GM19351 (cell line): ENCODE measurements at regions not wholly inside any gene's neighbourhood (a gene's known extent, or its start where the extent isn't known, plus 50 kb on each side); places are given as distances from the start of the nearest gene placed in this dataset.

Source experiments
- ATAC-seq: cut with Tn5 transposase; IDR thresholded peaks from one replicate; pipeline ENCODE4 v1.9.1; 2021; ENCODE audit warnings: mild to moderate bottlenecking, moderate library complexity; ENCODE audit not compliant: unreplicated experiment

- ATAC-seq: no peak
Observed at GRCh38 chr5:166356096-166356495, 1935.3 kb upstream of the WWC1 start.

DNA sequence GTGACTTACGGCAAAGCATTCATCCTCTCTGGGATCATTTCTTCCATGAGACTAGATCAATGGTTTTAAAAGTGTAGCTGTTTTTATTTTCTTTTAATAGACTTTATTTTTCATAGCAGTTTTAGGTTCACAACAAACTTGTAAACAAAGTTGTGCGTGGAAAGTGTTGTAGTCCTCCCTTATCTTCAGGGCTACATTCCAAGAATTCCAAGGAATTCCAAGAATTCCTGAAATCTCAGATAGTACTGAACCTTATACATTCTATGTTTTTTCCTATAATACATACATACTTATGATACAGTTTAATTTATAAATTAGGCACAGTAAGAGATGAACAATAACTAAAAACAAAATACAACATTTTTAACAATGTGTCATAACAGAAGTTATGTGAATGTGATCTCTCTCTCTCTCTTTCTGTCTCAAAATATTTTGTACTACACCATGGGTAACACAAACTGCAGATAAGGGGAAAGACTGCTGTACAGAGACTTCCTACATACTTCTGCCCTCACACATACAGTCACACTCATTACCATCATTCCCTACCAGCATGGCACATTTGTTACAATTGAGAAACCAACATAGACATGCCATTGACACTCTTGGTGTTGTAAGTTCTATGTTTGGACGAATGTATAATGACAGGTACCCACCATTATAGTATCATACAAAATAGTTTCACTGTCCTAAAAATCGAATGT lies 1933.2 kb upstream of the WWC1 start:
- no peak for ATAC-seq

DNA sequence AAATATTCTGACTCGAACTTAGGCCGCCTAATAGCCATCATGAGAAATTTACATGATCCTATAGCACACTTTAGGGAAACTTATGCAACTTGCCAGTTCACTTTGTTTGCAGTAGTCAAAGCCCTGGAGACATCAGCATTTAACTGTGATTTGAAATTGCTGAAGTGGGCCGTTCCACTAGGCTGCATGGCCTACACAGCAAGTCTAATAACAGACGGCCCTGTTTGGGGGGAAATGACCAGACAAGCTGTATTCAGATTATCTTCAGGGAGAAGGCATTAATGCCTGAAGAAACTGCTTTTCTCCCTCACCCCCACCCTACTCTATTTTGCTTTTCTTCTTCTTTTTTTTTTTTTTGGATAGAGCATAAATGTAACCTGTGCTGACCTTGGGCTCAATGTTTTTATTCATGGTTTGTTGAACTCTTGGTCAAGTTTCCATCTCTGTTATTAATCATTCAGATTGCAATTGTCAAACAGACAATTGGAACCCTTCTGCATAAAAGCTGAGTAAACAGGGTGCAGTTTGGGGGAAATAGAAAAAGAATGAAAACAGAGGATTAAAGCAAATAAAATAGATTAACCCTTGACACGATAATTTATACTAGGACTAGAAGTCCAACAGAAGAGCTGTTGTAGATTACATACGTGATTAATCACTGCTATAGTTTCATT lies 1928.2 kb upstream of the WWC1 start:
- ATAC-seq: no peak

DNA sequence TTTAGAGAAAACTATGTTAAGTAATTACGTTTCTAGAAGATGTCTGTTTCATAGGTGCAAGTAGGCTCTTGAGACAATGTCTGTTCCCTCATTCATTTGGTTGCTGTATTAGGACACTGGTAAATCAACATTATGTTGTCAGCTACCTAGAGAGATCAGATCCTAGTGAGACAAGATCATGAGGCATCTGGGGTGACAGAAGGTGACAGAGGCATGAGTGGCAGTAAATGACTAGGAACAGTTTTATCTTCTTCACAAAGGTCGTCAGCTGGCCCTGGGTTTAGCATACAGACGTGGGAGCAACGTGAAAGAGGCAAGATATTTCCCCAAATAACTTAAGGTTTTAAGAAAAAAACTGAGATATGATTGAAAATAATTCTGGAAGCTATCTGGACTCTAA lies 1926.3 kb upstream of the WWC1 start:
- no peak for ATAC-seq

DNA sequence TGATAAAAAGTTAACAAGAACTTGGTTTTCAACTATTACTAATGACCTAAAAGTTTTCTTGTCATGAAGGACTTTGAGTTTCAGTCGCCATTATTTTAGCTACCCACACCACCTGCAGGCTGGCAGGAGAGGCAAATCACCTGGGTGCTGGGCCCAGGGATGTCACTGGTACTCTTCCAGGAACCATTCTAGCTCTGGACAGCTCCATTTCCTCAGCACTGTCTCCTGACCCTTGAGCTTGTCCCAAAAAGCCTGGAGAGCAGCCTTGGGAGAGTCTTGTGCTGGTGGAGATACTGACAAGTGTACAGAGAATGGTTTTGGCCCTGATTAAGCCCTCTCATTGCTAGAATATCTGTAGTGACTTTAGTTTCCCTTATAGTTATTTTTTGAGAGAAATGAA lies 1924.1 kb upstream of the WWC1 start:
- ATAC-seq: no peak

- ATAC-seq: no peak
Observed at GRCh38 chr5:166369346-166369745, 1922.1 kb upstream of the WWC1 start.

DNA sequence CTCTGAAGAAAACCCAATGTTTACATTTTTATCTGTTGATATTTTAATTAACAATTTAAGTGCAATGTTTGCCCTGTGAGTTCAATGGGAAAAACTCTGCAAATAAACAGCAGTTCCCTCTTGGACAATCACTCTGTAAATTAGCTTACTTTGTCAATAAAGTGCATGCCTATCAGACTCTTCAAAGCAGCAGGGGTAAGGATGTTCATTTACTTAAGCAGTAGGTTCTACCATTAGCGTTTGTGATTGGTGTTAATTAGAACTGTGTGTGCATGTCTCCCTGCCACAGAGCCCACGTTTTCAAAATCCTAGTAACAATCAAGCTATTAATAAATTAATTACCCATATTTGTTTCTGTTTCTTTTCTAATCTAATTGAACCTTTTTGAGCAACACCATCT lies 1921.6 kb upstream of the WWC1 start:
- ATAC-seq: no peak

GRCh38 chr5:166370928-166371690 lies 1920.3 kb upstream of the WWC1 start:
- ATAC-seq: no peak

DNA sequence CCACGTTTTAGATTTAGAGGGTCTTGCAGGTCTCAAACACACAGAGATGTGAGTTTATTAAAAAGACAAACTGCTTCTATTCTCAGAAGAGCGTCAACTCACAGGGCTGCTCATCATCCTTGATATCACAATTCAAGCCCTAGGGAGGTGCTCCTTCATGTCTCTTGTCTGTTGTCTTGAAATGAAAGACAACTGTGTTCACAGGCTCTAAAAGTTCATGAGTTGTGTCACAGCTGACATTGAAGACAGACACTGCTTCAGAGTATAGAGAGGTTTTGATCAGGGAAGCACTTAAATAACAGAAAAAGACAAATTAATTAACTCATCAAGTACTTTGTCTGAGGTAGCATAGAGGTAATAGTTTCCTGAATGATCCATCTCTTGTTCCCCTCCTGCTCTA lies 1917.6 kb upstream of the WWC1 start:
- ATAC-seq: no peak

GRCh38 chr5:166377756-166378155 lies 1913.7 kb upstream of the WWC1 start:
- ATAC-seq: no peak

DNA sequence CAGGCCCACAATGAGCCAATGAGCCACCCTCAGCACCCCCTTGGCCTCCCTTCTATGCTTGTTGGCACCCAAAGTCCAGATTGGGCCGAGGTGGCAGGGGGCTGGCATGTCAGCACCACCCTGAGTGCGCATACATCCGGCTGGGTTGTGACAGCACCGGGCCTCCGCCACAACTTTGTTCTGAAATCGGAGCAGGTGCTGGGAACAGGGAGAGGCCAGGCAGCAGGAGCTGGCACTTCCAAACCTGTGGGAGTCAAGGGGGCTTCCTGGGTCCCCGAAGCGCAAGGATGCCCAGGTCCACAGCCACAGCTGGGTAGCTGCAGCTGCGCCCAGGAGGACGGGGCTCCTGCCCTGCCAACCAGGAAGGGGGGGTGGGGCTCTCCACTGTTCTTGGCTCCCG lies 1911.9 kb upstream of the WWC1 start:
- no peak for ATAC-seq

DNA sequence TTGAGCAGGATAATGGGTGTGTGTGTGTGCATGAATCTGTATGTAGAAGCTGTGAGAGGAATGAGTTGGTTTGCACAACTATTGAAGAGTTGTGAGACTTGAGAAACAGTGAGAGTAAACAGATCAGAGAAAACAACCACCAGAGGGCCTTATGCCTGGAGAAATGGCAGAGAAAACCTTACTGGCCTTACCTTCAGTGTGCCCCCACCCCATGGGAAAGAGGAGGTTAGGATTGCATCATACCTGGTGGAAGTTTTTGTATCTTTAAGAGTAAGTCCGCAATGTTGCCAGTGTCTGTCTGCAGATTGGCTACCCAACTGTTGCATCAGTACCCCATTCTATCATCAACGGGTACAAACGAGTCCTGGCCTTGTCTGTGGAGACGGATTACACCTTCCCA lies 1909.4 kb upstream of the WWC1 start:
- no peak for ATAC-seq

DNA sequence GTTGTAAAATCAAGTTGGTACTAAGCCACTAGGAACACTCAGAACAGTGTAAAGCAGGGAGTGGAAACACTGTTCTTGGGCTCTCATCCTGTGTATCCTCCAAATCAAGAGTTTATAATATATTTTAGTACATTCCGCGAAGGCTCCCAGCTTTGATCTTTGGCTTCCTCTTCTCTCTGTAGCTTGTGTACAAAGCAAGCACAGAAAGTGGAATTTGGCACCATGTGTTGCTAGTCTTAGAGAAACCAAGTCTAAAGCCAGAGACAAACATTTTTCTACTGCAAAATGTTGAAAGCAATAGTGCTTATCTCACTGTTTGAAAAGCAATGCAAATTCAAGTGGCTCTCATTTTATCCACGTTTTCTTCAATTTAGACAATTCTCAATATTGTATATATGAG lies 1893.3 kb upstream of the WWC1 start:
- no peak for ATAC-seq

DNA sequence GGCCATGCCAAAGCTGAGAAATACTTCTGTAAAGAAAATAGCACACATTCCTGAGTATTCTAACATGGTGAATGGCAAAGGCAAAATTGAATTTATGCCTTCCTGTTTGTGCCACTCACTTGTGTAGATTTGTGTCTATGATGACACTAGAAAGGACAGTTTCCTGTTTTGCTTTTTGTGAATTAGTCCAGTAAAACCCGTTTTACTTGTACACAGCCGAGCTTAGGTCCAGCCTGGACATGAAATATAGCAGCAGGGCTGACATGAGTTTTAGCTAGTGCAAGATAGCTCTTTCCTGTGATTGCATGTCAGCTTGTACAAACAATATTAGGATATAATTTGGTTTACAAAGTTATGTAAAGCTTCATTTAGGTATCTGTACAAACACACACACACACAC lies 1891.7 kb upstream of the WWC1 start:
- no peak for ATAC-seq

- ATAC-seq: no peak
Observed at GRCh38 chr5:166401391-166401790, 1890.1 kb upstream of the WWC1 start.

GRCh38 chr5:166412191-166412590 lies 1879.3 kb upstream of the WWC1 start:
- no peak for ATAC-seq

DNA sequence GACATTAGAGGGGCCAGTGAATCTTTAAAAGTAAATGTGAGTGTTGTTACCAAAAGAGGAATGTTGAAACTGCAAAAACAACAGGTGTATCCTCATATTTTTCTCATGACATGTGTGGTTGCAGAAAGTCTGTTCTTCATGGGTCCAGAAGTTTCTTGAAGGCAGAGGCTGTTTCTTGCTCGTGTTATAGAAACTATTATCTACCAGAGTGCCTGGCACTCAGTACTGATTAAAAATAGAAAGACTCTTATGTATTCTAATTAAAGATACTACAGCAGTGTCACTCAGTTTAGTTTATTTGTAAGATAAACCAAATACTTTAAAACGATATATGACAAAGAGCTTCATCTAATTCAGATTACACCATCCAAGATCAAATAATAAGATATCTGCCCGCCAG lies 1864.2 kb upstream of the WWC1 start:
- ATAC-seq: no peak

- no peak for ATAC-seq
Observed at GRCh38 chr5:166428264-166428803, 1863.1 kb upstream of the WWC1 start.

GRCh38 chr5:166430491-166431319 lies 1860.7 kb upstream of the WWC1 start:
- no peak for ATAC-seq

DNA sequence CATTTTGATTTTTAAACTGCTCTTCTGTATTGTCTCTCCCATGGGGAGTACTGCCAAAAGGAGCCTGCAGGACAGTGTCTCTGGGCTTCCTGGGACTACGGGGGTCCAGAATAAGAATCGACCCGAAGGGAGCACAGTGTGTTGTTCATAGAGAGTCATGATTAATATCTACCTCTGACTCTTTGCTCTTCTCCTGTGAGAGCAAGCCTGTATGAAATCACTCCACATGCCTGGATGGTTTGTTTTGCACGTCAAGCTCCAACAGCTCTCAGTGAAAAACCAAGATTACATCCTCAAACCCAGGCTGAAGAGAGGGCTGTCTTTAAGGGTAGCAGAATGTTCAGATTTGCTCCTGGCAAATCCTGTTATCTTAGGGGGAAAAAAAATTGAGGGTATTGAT lies 1860.0 kb upstream of the WWC1 start:
- no peak for ATAC-seq

- ATAC-seq: no peak
Observed at GRCh38 chr5:166433679-166434078, 1857.8 kb upstream of the WWC1 start.
